OCI-LY1 (cell line): ENCODE measurements at regions not wholly inside any gene's neighbourhood (a gene's known extent, or its start where the extent isn't known, plus 50 kb on each side); places are given as distances from the start of the nearest gene placed in this dataset.

Source experiments
- CTCF ChIP-seq: fragments of 200-600 bp; sonication (generic), shearing (Covaris generic); IDR thresholded peaks from 2 replicates; pipeline ENCODE4 v1.5.1; 2017; ENCODE audit warnings: mild to moderate bottlenecking, antibody characterized with exemption, low read length, moderate library complexity, mixed read lengths
- EZH2 ChIP-seq: fragments of 200-600 bp; sonication (generic), shearing (Covaris generic); IDR thresholded peaks from 2 replicates; pipeline ENCODE4 v1.8.0; 2017; ENCODE audit warnings: borderline replicate concordance, mixed run types, mild to moderate bottlenecking, antibody characterized with exemption, low read length, moderate library complexity, mixed read lengths

GRCh38 chr5:138696501-138696900 lies 56.7 kb upstream of the CTNNA1 start:
- TF ChIP-seq CTCF (no peak), EZH2 (no peak)
